GM12864 (cell line): ENCODE measurements at regions not wholly inside any gene's neighbourhood (a gene's known extent, or its start where the extent isn't known, plus 50 kb on each side); places are given as distances from the start of the nearest gene placed in this dataset.

Experiments
- DNase-seq: peaks from one replicate; pipeline ENCODE4 v3.0.0-alpha.2; 2011; ENCODE audit warnings: low read depth
- H3K4me3 ChIP-seq: 2 replicates; pipeline ENCODE4 v1.5.1; 2011; ENCODE audit warnings: mild to moderate bottlenecking, low read depth, low read length, control low read depth
- TF ChIP-seq, protein P1 (sequence below): IDR thresholded peaks from 2 replicates; pipeline ENCODE4 v1.5.1; 2011; ENCODE audit warnings: low read depth, mild to moderate bottlenecking, moderate library complexity, low read length, control low read depth, inconsistent platforms; ENCODE audit errors: missing control alignments

DNA sequence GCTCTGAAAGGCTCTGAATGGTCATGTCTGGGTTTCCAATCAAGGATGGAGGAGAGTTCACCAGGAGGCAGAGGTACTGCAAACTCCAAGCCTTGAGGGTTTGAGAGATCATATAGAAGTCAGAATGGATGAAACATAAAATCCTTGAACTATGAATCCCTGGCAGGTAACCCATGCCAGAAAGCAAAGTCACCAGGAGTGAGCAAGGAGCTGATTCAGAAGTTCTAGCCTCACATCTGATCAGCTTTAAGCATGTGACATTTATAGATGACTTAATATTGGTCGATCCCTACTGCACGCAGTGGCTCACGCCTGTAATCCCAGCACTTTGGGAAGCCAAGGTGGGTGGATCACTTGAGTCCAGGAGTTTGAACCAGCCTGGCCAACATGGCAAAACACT, 126.1 kb upstream of the MED13L start:
- TF ChIP-seq, protein P1, sequence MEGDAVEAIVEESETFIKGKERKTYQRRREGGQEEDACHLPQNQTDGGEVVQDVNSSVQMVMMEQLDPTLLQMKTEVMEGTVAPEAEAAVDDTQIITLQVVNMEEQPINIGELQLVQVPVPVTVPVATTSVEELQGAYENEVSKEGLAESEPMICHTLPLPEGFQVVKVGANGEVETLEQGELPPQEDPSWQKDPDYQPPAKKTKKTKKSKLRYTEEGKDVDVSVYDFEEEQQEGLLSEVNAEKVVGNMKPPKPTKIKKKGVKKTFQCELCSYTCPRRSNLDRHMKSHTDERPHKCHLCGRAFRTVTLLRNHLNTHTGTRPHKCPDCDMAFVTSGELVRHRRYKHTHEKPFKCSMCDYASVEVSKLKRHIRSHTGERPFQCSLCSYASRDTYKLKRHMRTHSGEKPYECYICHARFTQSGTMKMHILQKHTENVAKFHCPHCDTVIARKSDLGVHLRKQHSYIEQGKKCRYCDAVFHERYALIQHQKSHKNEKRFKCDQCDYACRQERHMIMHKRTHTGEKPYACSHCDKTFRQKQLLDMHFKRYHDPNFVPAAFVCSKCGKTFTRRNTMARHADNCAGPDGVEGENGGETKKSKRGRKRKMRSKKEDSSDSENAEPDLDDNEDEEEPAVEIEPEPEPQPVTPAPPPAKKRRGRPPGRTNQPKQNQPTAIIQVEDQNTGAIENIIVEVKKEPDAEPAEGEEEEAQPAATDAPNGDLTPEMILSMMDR: no peak
- DNase-seq: no peak
- no peak overlapping the region for H3K4me3 ChIP-seq

DNA sequence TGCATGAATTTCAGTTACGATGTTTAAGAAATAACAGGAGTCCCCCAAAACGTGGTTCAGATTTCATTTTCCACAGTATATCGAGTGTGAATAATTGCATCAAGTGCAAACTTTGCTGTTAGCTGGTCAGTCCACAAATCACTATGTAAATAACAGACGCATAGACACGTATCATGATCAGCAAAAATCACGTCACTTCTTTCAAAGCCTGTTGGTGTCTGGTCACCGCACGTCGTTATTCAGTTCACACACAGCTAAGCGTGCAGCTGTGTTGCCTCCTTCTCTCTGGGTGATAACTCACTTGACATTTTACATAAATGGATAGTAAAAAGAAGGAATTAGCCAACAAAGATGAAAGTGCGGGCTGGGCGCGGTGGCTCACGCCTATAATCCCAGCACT, 126.8 kb upstream of the MED13L start:
- H3K4me3 ChIP-seq: no peak overlapping the region
- no peak for DNase-seq
- TF ChIP-seq, protein P1: no peak

DNA sequence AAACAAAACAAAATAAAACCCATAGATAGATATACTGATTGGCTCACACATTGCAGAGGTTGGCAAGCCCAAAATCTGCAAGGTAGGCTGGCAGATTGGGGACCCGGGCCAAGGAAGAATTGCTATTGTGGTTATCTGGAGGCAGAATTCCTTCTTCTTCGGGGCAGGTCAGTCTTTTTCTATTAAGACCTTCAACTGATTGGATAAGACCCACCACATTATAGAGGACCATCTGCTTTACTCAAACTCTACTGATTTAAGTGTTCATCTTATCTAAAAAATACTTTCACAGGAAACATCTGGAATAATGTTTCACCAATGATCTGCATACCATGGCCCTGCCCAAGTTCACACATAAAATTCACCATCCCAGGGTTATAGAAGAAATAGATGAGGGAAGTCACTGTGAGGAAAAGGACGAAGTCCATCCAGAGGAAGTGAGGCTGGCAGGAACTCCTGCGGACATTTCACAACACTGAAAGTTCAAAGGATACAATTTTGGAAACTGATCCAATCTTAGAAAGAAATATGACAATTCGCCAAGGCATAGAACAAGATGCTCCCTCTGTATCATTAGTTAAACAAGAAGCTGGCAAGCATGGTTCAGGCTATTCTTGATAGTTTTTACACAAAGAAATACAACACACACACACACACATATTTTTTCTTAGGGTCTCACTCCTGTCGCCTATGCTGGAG, 127.6 kb upstream of the MED13L start:
- H3K4me3 ChIP-seq: no peak overlapping the region
- DNase-seq: no peak
- TF ChIP-seq, protein P1: no peak

DNA sequence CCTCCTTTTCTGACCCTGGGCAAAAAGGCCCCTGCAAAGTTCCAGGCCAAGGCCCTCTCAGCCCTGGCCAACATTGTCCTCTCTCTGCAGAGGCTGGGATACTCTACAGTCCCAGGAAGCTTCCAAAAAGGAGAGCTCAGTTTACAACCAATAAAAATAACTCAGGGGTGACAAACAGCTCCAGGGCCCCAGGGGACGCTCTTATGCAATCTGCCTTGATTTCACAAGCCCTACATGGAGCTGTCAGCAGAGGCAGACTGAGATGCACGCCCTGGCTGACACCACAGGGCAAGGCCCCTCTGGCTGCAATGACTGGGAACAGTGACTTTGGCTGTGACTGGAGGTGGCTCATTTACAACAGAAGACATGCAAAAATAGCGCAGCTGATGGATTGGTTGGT, 129.0 kb upstream of the MED13L start:
- no peak for DNase-seq
- H3K4me3 ChIP-seq: no peak overlapping the region
- TF ChIP-seq, protein P1: no peak

DNA sequence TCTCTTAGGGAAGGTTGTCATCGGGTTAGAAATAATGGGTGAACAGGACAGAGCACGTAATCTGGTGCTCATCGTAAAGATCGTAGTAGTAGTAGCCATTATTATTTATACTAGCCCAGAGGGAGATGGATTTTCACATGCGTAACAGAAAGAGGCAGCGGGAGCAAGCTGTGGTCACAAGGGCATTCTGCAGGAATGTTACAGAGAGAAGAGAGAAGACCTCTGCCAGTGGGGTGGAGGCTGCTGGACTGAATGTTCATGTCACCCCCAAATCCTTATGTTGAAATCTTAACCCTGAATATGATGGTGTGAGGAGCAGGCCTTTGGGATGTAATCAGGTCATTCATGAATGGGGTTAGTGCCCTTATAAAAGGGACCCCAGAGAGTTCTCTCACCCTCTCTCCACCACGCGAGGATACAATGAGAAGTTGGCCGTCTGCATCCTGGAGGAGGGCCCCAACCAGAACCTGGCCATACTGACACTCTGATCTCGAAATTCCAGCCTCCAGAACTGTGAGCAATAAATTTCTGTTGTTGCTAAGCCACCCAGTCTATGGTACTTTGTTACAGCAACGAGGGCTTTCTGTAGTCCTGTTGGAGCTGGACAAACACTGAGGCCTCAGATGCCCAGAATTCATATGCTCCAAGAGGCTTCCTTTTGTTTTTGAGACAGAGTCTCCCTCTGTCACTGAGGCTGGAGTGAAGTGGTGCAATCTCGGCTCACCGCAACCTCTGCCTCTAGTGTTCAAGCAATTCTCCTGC, 131.2 kb upstream of the MED13L start:
- TF ChIP-seq, protein P1: no peak
- no peak for DNase-seq
- H3K4me3 ChIP-seq: no peak overlapping the region

DNA sequence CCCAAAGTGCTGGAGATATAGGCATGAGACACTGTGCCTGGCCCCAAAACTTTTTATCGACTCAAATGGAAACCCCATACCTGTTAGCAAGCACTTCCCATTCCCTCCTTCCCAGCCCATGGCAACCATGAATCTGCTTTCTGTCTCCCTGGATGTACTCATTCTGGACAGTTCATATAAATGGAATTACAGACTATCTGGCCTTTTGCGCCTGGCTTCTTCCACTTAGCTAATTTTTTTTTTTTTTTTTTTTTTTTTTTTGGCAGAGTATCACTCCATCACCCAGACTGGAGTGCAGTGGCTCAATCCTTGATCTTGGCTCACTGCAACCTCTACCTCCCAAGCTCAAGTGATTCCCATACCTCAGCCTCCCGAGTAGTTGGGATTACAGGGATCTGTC, 134.5 kb upstream of the MED13L start:
- H3K4me3 ChIP-seq: no peak overlapping the region
- TF ChIP-seq, protein P1: no peak
- DNase-seq: no peak
